ENCODE measurements at regions not wholly inside any gene's neighbourhood (a gene's known extent, or its start where the extent isn't known, plus 50 kb on each side); places are given as distances from the start of the nearest gene placed in this dataset.

- TF ChIP-seq TAF1 (IDR thresholded peaks at IDR 0.05; ENCODE audit: low read depth) (no peak), EP300 (IDR thresholded peaks at IDR 0.05; ENCODE audit: borderline replicate concordance) (no peak), NFIC (IDR thresholded peaks at IDR 0.05) (no peak), FOXM1 (IDR thresholded peaks at IDR 0.05; ENCODE audit: borderline replicate concordance, low read depth) (no peak), RAD21 (IDR thresholded peaks at IDR 0.05; ENCODE audit: low read depth) (no peak), MAX (IDR thresholded peaks at IDR 0.05) (no peak), YY1 (IDR thresholded peaks at IDR 0.05; ENCODE audit: low read depth) (no peak)
Measured at GRCh38 chr4:32169841-32170240, 1449.7 kb downstream of the PCDH7 start.
